M059J (cell line): ENCODE measurements at regions not wholly inside any gene's neighbourhood (a gene's known extent, or its start where the extent isn't known, plus 50 kb on each side); places are given as distances from the start of the nearest gene placed in this dataset.
"Not testable (repeated sequence)": the region's sequence is repeated elsewhere in the genome, so short reads cannot be mapped to it uniquely, and the experiment has no call there.

Source experiments
- DNase-seq: peaks from one replicate; pipeline ENCODE4 v3.0.0-alpha.2; 2012; ENCODE audit warnings: low read depth

- not testable (repeated sequence) for DNase-seq
These were observed 54.0 kb downstream of the ZCCHC13 start for GRCh38 chrX:74358013-74358412.

- no peak for DNase-seq
These were observed 57.4 kb upstream of the SLC16A2 start for GRCh38 chrX:74363914-74364313.

GRCh38 chrX:74369666-74370065 lies 51.6 kb upstream of the SLC16A2 start:
- DNase-seq = no peak

GRCh38 chrX:74370487-74370886 lies 50.8 kb upstream of the SLC16A2 start:
- no peak for DNase-seq

GRCh38 chrX:74371425-74372222 lies 49.7 kb upstream of the SLC16A2 start:
- DNase-seq = peak; percentile 50
